GM18870 (cell line): ENCODE measurements at regions not wholly inside any gene's neighbourhood (a gene's known extent, or its start where the extent isn't known, plus 50 kb on each side); places are given as distances from the start of the nearest gene placed in this dataset.
A peak's percentile ranks its signal among the peaks of the same experiment; 100 is the strongest.
"Not testable (repeated sequence)": the region's sequence is repeated elsewhere in the genome, so short reads cannot be mapped to it uniquely, and the experiment has no call there.

Experiments
- ATAC-seq: cut with Tn5 transposase; IDR thresholded peaks from one replicate; pipeline ENCODE4 v1.9.1; 2021; ENCODE audit warnings: moderate library complexity; ENCODE audit not compliant: unreplicated experiment

- not testable (repeated sequence) for ATAC-seq
Measured at GRCh38 chr9:103611950-103612349, 482.2 kb upstream of the SMC2 start.

GRCh38 chr9:103615994-103616393 lies 478.1 kb upstream of the SMC2 start:
- no peak for ATAC-seq

- no peak for ATAC-seq
Measured at GRCh38 chr9:103617046-103617445, 477.1 kb upstream of the SMC2 start.

GRCh38 chr9:103625161-103625804 lies 468.8 kb upstream of the SMC2 start:
- ATAC-seq, result peak; percentile 52

GRCh38 chr9:103627731-103628130 lies 466.4 kb upstream of the SMC2 start:
- ATAC-seq, result no peak

- no peak for ATAC-seq
Measured at GRCh38 chr9:103649086-103649485, 445.0 kb upstream of the SMC2 start.

GRCh38 chr9:103658156-103658555 lies 436.0 kb upstream of the SMC2 start:
- ATAC-seq, result no peak

- ATAC-seq, result no peak
Measured at GRCh38 chr9:103660830-103661229, 433.3 kb upstream of the SMC2 start.

- ATAC-seq, result no peak
Measured at GRCh38 chr9:103661663-103662062, 432.4 kb upstream of the SMC2 start.

- ATAC-seq, result no peak
Measured at GRCh38 chr9:103669296-103669695, 424.8 kb upstream of the SMC2 start.

GRCh38 chr9:103674271-103674670 lies 419.8 kb upstream of the SMC2 start:
- ATAC-seq, result no peak

- no peak for ATAC-seq
Measured at GRCh38 chr9:103680581-103680980, 413.5 kb upstream of the SMC2 start.

GRCh38 chr9:103681435-103681834 lies 412.7 kb upstream of the SMC2 start:
- ATAC-seq, result no peak

GRCh38 chr9:103700195-103700962 lies 393.7 kb upstream of the SMC2 start:
- no peak for ATAC-seq

GRCh38 chr9:103702572-103702971 lies 391.5 kb upstream of the SMC2 start:
- no peak for ATAC-seq

GRCh38 chr9:103707181-103707580 lies 386.9 kb upstream of the SMC2 start:
- ATAC-seq, result no peak

- no peak for ATAC-seq
Measured at GRCh38 chr9:103709366-103709765, 384.7 kb upstream of the SMC2 start.

- ATAC-seq, result no peak
Measured at GRCh38 chr9:103713631-103714030, 380.5 kb upstream of the SMC2 start.

- ATAC-seq, result no peak
Measured at GRCh38 chr9:103714992-103715391, 379.1 kb upstream of the SMC2 start.

GRCh38 chr9:103721056-103721455 lies 373.1 kb upstream of the SMC2 start:
- ATAC-seq, result no peak

GRCh38 chr9:103730866-103731265 lies 363.2 kb upstream of the SMC2 start:
- ATAC-seq, result no peak

- ATAC-seq, result no peak
Measured at GRCh38 chr9:103731541-103731940, 362.6 kb upstream of the SMC2 start.

GRCh38 chr9:103734471-103734870 lies 359.6 kb upstream of the SMC2 start:
- ATAC-seq, result no peak
